GM23248 (cell line): ENCODE measurements at regions not wholly inside any gene's neighbourhood (a gene's known extent, or its start where the extent isn't known, plus 50 kb on each side); places are given as distances from the start of the nearest gene placed in this dataset.

Experiments
- EZH2 ChIP-seq: fragments of 200-600 bp; sonication (generic); IDR thresholded peaks from 2 replicates; pipeline ENCODE4 v1.6.1; 2018; ENCODE audit warnings: antibody characterized with exemption, mild to moderate bottlenecking; ENCODE audit not compliant: insufficient read depth, poor library complexity, severe bottlenecking
- EZH2phosphoT487 ChIP-seq: fragments of 200-600 bp; sonication (generic); IDR thresholded peaks from 2 replicates; pipeline ENCODE4 v1.6.1; 2018; ENCODE audit warnings: antibody characterized with exemption, moderate library complexity, mild to moderate bottlenecking, low read depth; ENCODE audit not compliant: insufficient read depth

DNA sequence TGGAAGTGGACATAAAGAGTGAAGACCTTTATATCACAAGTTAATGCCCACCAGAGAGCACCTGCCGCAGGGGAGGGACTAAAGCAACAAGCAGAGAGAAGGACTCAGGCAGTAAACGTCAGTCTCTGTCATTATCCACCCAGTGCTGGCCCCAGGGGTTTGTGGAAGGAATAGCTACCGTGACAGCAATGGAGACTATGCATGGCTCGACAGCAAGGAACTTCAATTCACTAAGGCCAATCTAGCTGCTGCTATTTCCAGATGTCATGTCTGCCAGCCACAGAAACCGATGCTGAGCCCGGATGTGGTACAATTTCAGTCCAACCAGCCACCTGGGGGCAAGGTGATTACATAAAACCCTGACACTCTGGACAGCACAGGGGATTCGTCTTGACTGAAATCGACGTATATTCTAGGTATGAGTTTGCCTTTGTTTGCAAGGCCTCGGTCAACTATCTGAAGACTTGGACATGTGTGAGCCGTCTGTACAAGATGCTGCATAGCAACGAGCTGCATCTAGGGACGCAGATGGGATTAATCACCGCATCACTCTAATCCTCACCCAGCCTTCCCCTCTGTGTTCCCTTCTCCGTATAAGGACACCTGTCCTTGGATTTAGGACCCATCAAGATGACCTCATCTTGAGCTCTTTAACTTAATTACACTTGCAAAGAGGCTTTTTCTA lies 154.1 kb upstream of the SH3BP4 start:
- no peak for TF ChIP-seq EZH2
- no peak for TF ChIP-seq EZH2phosphoT487
